ENCODE measurements at regions not wholly inside any gene's neighbourhood (a gene's known extent, or its start where the extent isn't known, plus 50 kb on each side); places are given as distances from the start of the nearest gene placed in this dataset.
"Not testable (repeated sequence)": the region's sequence is repeated elsewhere in the genome, so short reads cannot be mapped to it uniquely, and the experiment has no call there.

DNA sequence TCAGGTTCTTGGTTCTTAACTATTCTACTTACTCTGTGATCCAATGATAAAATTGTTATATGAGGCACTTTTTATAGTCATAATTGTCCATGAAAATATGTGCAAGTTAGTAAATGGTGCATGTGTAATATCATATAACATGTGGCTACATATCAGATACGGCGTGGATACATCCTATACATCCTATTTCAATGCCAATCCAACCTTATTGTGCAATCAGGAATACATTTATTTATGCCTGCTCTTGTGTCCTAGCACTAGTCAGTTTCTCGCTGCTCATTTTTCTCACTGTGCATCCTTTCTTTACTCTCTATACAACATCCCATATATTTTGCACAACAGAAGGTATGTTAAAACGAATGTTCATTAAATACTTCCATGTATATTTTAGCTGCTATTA is 1141.1 kb downstream of the FAT4 start:
- no peak for DNase-seq

DNA sequence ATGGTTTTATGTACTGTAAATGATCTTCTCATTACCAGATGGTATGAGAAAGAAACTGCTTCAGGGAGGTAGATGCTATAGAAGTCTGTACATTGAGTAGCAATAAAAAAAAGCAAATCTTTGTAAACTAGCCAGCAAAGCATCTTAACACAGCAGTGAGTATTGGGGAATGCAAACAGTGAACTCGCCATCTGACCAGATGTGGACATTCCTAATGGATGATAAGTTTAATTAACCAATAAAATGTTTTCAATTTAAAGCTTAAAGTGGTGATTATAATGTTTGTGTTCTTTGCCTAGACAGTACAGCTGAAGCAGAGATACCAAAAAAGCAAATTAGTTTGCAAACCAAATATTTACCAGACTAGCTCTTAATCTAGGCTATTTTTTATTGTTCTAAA is 1144.2 kb downstream of the FAT4 start:
- no peak for DNase-seq

DNA sequence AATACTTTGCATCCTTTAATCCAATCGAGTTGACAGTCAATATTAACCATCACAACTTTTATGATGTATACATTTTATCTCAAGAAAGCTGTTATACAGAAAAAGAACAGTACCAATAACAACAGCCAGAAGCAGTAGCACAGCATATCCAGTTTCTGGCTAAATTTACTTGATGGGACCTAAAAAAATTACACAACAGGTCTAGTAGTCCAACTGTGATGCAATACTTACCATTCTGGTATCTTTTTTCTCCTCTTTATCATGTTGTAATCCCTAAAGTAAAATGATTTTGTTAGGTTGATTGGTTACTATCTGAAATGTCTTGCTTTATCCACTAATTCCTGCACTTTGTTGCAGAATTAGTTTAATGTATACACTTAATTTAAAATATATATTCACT is 1150.6 kb downstream of the FAT4 start:
- no peak for DNase-seq

DNA sequence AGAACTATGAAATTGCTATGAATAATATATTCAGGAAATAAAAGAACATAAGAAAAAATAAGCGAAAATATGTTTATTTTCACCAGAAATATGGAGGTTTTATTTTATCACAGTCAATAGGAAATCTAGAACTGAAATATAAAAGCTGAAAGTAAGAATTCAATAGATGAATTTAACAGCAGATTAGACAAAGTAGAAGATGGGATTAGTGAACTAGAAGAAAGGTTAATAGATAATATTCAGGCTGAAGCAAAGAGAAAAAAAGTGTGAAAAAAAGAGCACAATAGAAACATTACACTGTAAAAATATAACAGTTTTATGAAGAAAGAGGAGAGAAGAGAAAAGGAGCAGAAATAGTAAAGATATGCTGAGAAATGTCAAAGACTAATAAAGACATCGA is 1152.1 kb downstream of the FAT4 start:
- DNase-seq, result no peak

DNA sequence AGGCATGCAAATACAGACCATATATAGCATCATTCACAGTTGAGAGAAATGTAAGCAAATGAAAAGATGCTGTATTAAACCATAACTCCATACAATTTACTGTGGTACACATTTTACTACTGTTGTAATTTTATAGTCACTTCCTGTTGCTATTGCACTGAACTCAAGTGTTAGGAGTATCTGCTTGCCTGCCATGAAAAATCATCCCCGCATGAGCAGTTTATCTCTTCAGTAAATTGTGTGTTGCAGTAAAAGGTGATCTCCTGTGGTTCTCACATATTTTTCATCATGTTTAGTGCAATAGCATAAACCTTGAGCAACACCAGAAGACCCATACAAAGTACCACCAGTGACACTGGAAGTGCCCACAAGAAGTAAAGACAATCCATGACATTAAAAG is 1153.4 kb downstream of the FAT4 start:
- no peak for DNase-seq

DNA sequence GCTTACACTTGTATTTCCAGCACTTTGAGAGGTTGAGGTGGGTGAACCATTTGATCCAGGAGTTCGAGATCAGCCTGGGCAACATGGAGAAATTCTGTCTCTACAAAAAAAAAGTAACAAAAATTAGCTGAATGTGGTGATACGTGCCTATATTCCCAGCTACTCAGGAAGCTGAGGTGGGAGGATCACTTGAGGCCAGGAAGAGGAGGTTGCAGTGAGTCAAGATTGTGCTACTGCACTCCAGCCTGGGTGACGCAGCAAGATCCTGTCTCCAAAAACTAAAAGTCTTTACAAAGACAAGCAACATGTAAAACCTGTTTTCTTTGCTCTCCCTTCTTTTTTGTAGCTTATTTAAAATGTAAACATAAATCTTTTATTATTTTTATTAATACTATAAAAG is 1156.1 kb downstream of the FAT4 start:
- no peak for DNase-seq

DNA sequence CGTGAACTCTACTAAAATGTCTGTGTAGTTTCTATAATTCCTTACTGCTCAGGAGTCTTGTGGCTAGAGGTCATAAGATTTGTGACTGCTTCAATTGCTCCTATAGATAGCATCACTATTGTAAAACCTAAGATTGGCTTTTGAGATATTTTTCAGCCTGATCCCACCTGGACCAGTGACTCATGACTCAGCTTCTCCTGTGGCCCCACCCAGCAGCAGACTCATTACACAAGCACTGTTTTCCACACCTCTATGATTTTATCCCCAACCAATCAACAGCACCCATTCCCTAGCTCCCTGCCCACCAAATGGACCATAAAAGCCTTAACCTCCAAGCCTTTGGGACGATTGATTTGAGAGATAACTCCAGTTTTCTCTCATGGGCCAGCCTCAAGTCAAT is 1157.0 kb upstream of the INTU start:
- no peak for DNase-seq

DNA sequence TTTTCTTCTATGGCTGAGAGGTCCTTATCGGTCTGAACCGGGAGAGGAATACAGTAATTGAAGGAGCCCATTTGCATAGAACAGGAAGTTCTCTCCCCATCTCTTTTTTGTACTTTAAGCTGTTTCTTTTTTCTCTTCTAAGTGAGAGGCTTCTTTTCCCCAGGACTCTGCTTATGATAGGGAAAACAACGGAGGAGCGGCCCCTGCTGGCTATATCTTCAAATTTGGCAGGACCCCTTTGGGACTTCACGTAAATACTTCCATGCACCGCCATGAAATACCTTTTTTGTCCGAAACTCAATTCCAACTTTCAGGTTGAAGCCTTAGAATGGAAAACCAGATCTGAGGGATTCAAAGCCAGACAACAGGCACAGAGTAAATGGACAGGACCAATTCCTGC is 1153.0 kb upstream of the INTU start:
- no peak for DNase-seq

DNA sequence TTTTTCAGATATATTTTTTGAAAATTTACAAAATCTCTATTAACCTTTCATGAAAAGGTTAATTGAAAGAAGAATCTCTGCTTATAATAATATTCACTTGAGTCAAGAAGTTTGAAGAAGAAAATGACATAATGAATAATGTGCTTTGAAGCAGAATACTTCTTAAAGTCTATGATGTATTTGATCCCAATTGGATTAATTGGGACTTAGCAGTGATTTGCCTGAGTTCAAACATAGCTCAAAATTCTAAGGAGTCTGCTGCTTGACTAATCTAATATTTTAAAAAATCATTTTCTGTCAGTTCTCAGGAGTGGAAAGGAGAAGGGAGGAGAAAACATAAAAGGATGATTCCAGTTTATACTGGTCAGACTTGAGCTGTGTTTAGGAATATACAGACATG is 1150.4 kb upstream of the INTU start:
- no peak for DNase-seq

DNA sequence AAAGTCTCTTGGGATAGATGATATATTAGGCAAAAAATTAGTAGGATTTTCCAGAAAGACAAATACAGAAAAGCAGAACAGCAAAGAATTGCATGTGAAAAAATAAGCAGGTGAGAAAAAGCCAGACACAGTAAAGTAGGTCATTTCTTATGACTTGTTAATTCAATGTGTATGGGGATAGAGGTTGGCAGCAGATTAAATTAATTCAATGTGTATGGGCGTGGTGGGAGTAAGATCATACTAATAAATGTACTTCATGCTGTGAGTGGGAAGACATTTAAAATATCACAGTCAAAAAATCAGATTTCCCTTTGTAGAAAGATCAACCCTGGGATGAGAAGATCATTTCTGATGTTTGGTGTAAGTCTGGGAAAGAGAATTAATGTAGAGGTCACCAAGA is 1146.4 kb upstream of the INTU start:
- no peak for DNase-seq

DNA sequence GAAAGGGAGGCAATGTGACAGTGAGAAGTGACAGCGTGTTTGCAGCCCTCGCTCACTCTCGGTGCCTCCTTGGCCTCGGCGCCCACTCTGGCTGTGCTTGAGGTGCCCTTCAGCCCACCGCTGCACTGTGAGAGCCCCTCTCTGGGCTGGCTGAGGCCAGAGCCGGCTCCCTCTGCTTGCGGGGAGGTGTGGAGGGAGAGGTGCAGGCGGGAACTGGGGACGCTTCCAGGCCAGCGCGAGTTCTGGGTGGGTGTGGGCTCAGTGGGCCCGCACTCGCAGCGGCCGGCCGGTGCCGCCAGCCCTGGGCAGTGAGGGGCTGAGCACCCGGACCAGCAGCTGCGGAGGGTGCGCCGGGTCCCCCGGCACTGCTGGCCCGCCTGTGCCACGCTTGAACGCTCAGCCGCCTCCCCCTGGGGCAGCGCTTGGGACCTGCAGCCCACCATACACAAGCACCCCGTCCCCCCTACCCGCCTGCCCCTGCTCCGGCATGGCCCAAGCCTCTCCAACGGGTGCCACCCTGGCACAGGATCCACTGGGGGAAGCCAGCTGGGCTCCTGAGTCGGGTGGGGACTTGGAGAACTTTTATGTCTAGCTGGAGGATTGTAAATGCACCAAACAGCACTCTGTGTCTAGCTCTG is 1142.8 kb upstream of the INTU start:
- DNase-seq, result no peak

DNA sequence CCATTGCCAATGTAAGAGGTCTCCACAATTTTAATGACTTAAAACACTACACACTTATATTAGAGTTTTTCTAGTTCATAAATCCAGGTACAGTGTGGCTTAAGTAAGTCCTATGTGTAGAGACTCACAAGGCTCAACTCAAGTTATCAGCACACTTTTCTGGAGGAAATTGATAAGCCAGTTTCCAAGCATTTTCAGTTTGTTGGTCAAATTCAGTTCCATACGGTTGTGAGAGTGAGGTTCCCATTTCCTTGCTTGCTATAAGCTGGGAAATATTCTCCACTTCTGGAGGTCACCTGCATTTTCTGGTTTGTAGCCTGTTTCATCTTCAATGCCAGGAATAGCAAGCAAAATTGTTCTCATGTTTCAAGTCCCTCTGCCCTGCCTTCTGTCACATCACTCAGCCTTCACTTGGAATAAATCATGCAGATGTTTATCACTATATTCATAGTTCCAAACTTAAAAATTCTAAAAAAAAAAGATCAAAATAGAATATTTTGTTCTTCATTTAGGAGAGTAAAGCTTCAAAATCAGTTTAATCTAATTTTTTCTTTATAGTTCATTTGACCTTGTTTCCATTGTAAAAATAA is 1137.5 kb upstream of the INTU start:
- no peak for DNase-seq

DNA sequence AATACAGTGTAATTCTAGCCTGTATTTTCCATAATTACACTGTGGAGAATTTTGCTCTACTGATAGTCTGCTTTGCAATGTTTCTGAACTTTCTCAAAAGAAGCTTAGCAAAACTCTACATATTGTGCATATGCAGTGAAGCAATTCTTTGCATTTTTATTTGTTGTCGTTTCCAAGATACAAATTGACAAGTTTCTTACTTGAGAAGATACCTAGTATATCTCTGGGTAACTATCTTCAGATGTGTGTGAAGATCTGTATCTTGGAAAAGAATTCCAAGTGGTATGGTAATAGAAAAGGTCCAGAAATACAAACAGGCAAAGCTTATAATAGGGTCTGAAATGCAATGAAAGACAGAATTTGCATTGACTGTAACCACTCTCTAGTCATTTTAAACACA is 1119.8 kb upstream of the INTU start:
- DNase-seq, result no peak

DNA sequence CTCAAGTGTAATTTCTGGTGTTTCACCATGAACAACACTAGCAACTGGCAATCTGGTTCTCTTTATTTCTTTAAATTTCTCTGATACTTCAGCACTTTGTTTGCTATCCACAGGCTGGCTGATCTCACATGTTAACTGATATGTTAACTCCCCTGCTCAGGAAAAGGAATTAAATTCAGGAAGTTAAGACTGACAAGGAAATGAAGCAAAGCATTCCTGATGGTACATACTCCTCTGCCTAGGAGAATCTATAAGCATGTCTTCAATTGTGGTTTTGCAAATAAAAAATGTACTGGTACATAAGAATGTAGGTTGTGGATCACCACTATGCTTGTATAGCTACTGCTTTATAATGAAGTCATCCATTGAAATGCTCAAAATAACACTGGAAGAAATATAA is 1119.2 kb upstream of the INTU start:
- no peak for DNase-seq

DNA sequence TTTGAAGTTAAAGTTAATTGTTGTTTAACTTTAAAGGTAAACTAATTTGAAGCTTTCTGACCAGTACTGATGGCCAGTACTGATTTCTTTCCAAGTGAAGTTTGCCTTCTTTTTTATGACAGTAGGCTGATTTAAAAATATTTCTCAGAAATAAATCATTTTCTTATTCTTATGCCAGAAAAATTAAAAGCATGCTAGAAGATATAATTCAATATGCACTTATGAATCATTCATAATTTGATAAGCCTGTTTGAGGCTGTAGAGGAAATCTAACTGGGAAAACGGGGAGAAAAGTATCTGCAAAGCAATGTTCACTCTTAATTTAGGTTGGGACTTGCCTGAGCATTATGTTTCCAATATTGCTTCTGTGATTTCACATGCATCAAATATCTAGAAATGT is 1112.0 kb upstream of the INTU start:
- DNase-seq, result no peak

DNA sequence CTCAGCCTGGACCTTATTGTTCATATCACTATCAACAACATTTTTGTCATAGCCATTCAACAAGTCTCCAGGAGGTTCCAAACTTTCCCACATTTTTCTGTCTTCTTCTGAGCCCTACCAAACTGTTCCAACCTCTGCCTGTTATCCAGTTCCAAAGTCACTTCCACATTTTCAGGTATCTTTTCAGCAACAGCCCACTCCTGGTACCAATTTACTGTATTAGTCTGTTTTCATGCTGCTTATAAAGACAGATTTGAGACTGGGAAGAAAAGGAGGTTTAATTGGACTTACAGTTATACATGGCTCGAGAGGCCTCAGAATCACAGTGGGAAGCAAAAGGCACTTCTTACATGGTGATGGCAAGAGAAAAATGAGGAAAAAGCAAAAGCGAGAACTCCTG is 1107.4 kb upstream of the INTU start:
- DNase-seq, result not testable (repeated sequence)

DNA sequence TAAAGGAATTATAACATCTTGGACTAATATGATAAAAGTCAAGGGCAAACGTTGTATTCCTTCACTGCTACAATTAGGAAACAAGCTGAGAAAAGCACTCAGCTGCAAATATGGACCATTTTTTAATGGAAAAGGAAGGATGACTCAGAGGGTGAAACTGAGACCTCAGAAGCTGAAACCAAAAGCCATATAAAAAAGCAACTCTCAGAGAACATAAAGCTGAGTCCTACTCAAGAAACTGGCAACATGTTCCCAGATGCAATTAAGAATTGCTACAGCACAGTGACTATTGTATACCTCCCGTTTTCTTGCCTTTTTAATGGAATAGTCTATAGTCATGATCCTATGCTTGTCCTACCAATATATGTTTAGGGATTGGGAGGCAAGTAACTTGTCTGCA is 1106.4 kb upstream of the INTU start:
- no peak for DNase-seq

DNA sequence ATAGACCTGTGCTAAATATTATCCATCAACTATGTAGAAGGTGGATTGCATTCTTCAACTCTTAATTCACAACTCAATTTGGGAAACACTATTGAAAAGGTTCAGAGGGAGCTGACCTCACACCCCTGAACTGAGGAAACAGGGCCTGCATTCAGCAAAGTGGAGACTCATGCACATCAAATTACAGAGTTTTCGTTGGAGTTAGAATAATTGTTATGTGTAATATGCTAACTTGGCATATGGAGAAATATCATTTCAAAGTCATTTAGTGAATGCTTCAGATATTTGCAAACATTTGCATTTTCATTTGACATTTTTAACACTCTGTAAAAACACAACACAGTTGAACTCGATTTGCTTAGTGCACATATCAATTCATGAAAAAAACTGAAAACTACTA is 1102.8 kb upstream of the INTU start:
- no peak for DNase-seq

DNA sequence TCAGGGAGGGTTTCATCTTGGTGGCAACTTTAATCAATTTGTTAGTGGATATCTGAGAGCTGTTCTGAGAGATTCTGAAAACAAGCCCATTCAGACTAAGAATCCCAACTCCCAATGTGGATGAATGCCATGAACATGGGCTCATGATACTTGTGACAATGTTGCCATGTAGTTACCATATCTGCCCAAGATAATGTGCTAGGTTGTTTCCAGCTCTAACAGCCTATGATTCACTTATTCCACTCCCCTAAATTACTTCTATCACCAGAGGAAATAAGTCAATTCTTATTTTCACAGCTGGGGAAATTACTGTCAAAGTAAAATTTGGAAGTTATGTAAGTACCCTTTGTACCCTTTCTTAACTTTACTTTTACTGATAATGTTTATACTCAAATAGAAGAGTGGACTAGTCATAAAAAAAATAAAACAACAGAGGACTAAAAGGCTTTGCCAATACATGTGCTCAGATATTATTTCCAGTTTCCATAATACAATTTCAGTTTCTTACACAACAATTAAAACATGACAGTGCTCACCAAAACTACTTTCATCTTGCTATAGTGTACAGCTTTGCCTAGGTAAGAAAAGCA is 1101.7 kb upstream of the INTU start:
- no peak for DNase-seq

DNA sequence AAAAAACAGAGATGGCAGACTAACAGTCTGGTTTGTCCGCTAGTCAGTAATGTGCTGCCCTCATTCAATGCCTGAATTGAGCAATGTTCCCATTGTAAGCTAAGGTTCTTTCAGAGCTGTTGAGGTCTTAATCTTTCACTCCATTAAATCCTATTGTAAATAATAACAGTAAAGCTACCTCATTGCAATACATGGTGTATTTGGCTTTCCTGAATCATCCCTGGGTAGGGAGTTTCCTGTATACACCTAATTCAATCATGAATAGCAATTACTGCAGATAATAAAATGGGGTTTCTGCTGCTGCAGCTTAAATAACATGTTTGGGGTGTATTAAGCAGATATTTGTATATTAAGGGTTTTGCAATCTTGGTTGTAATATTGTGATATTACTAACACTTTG is 1100.2 kb upstream of the INTU start:
- no peak for DNase-seq

DNA sequence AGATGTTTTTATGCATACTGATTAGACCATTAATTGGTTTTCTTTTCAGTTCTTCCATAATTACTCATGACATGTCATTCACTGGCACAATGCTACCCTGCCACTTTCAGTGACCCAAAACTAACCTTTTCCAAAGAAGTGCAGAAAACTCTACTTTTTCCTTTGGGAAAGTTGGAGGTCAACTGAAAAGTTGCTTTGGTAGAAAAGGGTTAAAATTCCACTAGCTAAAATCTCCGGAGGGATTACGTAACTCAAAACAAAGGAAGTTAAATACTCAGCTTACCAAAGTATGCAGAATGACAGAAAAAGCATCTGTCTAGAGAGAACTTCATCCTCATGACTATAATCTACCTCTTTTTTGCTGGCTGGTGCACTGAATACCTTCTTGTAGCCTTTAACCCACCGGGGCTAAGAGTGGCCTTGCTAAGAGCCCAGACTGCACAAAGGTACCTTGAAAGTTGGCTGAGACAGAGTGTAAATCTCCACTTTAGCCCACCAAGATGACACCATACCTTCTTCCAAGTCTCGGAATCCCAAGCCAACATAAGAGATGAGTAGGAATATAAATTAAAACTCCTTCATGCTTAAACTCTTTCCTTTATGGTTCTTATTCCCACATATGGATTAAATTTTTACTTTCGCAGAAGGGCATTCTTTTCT is 1099.5 kb upstream of the INTU start:
- no peak for DNase-seq

DNA sequence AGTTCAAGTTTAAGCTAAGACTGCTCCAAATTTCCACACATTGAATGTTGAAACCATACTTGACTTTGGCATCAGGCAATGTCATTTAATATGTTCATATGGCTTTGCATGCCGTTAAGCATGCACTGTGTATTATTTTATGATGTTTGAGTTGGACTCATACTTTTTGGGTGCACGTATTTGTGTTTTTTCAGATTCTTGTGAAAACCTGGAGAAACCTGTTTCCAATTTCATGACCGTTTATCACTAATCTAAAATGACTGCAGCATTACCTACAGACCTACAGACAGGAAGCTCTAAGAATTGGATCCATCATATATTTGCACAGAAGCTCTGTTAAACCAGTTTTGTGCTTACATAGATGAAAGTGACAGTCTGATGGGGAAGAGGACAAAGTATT is 1093.0 kb upstream of the INTU start:
- DNase-seq, result no peak

DNA sequence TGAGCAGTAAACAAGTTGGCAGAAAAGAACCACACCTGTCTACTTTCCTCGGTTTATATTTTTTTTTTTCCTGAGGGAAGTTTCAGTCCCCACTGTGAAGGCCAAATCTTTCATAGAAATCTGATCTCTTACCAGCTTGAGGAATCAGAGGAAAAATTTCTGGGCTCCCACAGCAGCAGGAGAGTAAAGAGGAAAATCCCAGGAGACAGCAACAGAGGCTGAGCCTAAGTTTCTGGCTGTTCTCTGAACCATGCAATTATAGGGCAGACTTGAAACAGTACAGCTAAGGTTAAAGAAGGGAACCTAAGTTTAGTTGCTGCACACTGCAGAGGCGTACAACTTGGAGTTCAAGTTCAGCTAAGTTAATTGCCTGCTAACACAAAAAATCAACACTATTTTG is 1090.9 kb upstream of the INTU start:
- DNase-seq, result no peak

DNA sequence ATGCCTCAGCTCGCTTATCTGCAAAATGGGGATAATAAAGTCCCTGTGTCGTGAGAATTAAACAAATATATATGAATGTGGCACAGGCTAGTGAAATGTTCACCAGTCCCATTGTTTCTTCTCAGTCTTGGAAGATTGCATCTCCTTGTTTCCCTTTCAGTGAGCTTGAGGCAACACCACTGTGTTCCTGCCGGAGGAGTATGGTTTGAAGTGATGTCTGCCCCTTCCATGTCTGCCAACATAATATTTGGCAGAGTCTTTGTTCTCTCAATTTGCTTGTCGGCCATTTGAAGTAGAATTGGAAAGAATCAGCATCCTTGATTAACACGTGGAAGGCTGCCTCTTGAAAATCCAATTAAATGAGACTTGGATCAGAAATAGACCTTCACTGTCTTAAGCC is 1088.5 kb upstream of the INTU start:
- DNase-seq, result no peak

DNA sequence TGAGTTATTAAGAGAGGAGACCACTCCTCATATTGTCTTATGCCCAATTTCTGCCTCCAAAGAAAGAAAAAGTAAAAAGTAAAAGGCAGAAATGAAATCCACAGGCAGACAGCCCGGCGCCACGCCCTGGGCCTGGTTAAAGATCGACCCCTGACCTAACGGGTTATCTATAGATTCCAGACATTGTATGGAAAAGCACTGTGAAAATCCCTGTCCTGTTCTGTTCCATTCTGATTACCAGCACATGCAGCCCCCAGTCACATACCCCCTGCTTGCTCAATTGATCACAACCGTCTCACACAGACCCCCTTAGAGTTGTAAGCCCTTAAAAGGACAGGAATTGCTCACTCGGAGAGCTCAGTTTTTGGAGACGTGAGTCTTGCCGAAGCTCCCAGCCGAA is 1086.6 kb upstream of the INTU start:
- not testable (repeated sequence) for DNase-seq
